GM12865 (cell line): ENCODE measurements at regions not wholly inside any gene's neighbourhood (a gene's known extent, or its start where the extent isn't known, plus 50 kb on each side); places are given as distances from the start of the nearest gene placed in this dataset.
"Not testable (repeated sequence)": the region's sequence is repeated elsewhere in the genome, so short reads cannot be mapped to it uniquely, and the experiment has no call there.

ENCODE experiments used
- DNase-seq: peaks from one replicate; pipeline ENCODE4 v3.0.0; 2010; ENCODE audit warnings: low read depth
- H3K4me3 ChIP-seq: 2 replicates; pipeline ENCODE4 v1.5.1; 2011; ENCODE audit warnings: mild to moderate bottlenecking, low read depth, low read length, control low read depth
- CTCF ChIP-seq: IDR thresholded peaks from 2 replicates; pipeline ENCODE4 v1.5.1; 2011; ENCODE audit warnings: low read length, control low read depth, low read depth, inconsistent platforms; ENCODE audit not compliant: insufficient read depth; ENCODE audit errors: missing control alignments

DNA sequence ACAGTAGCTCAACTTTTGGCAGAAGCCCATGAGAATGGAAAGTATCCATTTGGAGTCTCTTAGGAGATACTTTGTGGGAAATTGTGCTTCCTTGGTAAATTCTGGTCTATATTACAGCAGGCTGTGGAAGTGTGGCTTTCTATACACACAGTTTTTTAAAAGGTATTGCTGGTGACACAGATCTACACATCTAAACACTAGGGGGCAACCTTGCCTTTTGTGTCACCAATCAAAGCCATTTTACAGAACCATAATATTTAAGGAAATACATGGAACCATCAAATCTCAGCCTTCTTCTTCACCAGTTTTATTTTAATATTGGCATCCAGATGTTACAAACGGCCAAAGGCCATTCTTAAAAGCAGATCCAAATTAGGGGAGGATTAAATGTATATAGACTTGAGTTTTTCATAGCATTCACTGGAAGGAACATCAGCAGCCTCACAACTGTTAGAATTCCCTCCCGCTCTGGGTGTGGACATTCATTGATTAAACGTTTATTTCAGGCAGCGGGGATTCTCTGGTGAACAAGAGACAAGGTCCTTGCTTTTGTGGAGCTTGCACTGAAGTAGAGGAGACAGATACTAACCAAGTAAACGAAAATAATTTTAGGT, 132.4 kb upstream of the EPB41L4A start:
- H3K4me3 ChIP-seq: no peak overlapping the region
- TF ChIP-seq CTCF: peak; percentile 64
- peak; percentile 74 for DNase-seq

DNA sequence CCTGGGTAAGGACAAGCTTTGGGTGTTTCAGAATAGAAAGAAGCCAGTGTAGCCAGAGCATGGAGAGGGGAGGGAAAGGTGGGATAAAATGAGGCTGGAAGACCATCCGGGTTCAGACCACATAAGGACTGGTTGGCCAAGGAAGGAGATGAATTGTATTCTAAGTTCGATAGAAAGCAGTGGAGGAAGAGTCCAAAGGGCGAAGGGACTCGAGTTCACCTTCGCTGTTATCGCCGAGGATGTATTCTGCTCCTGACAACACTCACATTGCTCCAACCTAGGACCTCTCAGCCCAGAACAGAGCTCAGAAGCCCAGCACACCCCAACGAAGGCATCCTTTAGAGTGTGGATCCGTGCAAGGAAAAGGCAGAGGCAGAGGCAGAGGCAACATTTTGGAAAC, 133.1 kb upstream of the EPB41L4A start:
- DNase-seq: no peak
- H3K4me3 ChIP-seq: no peak overlapping the region
- TF ChIP-seq CTCF: no peak

DNA sequence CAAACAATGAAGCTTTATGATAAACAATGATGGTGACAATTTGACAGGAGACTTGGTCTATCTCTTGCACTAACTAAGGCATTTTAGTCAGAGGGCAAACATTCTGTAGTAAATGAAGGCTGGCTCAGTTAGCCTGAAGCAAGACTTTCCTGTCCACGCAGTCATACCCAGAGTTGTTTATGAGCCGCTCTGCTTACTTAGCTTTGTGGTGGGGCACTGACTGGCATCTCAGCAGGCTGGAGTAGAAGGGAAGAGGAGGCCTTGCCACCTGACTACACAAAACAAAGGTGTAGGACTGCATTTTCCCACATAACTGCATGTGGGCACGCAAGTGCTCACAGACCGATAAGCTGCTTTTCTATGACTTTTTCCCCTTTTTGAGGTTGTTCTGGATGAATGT, 133.7 kb upstream of the EPB41L4A start:
- no peak for TF ChIP-seq CTCF
- no peak for DNase-seq

DNA sequence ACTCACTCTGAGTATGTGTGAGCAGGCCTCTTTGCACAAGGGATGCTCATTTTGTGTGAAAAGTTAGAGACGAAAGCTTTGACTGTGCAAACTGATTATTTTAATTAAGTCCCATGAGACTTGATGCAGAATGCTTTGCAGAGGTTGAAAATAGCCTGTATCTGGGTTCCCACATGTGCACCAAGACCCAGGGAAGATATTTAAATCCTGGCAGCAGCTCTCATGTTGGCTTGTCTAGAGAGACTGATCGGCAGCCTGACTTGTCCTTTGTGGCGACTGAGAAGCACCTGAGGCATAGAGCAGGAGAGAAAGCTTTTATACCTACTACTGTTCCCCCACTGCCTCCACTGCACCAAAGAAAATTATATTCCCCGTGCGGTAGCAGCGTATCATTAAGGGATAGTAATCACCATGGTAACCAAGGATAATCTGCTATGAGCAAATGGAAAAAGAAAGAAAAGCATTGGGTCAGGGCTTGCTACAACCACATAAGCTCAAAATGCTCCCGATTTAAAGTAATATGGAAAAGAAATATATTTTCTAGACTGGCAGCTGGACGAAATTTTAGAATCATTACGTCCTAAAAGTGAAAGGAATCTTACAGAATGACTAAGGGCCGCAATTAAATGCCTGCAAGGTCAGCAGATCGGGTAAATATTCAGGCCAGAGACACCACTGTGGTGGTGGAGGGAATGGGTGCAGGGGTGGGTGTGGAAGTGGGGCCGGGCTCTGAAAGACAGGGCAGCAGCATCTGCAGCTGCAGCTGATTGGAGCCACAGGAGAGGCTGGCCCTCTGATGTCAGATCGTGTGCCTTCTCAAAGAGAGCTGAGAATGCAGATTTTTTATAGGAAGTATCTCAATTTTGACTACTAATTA, 135.3 kb upstream of the EPB41L4A start:
- no peak overlapping the region for H3K4me3 ChIP-seq
- DNase-seq: no peak

More for the DNA sequence above, 133.7 kb upstream of the EPB41L4A start:
- no peak overlapping the region for H3K4me3 ChIP-seq

DNA sequence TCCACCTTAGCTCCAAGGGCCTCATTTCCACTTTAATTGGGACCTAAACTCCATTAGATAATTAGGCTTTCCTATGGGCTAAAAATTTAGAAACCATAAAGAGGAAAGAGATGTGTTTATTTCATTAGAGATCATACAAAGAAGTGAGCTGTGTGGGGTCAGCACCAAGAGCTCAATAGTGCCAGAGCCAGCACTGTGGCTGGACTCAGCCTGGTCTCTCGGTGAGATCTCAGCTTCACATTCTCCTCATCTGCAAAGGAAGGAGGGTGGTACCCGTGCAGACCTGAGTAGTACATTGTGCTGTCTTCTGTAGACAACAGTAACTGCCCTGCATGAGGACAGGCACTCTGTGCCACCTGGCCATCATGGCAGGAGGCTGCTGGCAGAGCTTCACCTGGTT, 136.1 kb upstream of the EPB41L4A start:
- H3K4me3 ChIP-seq: no peak overlapping the region
- no peak for DNase-seq
- no peak for TF ChIP-seq CTCF

More for the DNA sequence above, 135.3 kb upstream of the EPB41L4A start:
- TF ChIP-seq CTCF: no peak

DNA sequence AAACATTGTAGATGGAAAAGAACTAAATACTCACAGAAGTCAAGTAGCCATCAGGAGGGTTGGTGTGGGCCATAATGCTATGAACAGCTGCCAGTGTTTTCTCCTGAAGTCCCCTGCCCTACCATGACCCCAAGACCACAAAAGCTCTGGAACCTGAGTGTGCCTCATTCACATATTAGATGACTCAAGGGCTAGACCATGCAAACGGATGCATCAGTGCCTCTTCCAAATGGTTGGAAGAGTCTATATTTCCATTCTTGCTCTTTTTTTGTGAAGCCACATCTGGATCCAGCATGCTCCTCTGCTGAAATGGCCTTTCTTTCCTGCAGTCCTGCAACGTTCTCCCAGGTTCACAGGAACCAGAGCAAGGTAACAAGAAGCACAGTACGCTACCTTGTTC, 136.6 kb upstream of the EPB41L4A start:
- no peak for DNase-seq

GRCh38 chr5:112559501-112559900, 140.4 kb upstream of the EPB41L4A start:
- DNase-seq: not testable (repeated sequence)

More for the DNA sequence above, 136.6 kb upstream of the EPB41L4A start:
- no peak overlapping the region for H3K4me3 ChIP-seq
- no peak for TF ChIP-seq CTCF

More at GRCh38 chr5:112559501-112559900, 140.4 kb upstream of the EPB41L4A start:
- H3K4me3 ChIP-seq: not testable (repeated sequence)
